ENCODE measurements at regions not wholly inside any gene's neighbourhood (a gene's known extent, or its start where the extent isn't known, plus 50 kb on each side); places are given as distances from the start of the nearest gene placed in this dataset.
A peak's percentile ranks its signal among the peaks of the same experiment; 100 is the strongest.
"Not testable (repeated sequence)": the region's sequence is repeated elsewhere in the genome, so short reads cannot be mapped to it uniquely, and the experiment has no call there.

DNA sequence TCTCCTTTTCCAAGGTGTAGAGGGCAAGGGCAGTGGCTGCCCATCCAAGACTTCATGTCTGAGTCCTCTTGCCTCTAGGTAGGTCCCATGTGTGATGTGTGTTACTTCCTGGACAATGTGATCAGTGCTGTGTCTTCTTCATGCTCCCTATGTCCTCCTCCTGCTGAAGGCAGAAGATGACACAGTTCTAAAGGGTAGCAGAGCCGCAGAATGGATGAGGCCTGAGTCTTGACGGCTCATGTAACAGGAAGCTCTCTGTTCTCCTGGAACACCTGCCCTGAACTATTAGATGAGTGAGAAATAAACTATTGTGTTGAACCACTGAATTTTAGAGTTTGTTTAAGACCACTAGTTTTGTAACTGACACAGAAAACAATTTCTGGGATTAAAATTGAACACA, 165.9 kb downstream of the NDFIP2 start:
- DNase-seq (no peak), ATAC-seq (no peak)
- intact Hi-C loops (cut with micrococcal nuclease) = no loop called here

DNA sequence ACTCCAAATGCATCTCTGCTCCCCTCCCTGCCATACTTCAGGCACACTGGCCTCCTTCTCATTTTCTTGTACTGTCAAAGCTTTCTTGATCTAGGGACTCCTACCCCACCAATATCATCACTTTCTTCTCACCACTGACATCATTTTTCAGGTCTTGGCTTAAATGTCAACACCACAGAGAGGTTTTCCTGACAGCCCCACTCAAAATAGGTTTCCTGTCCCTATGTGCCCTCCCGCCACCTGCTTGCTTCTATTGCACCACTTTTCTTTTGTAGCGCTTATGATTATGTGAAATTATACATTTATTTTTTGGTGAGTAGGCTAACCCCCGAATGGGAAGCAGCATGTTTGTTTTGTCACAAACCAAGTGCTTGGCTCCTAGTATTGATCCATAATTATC, 164.6 kb downstream of the NDFIP2 start:
- ATAC-seq = no peak
- DNase-seq = no peak
- intact Hi-C loops (cut with micrococcal nuclease) = no loop called here

DNA sequence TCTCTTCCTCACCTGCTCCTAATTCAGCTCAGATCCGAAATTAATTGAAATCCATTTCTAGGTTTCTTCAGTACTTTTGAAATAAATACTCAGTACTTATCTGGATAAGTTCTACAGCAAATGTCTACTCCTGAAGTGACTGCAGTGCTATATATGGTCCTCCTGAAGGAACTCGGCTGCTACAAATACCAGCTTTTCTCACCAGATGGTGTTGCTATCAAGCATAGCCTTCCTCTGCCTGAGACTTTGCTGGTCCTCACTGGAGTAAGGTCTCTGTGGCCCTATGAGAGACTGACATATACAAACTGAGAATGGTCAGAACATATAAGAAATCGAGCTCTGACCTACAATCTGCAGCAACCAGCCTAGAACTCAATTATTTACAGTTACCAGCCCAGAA, 161.6 kb downstream of the NDFIP2 start:
- ATAC-seq = peak; percentile 75
- intact Hi-C loops (cut with micrococcal nuclease) = no loop called here
- no peak for DNase-seq

DNA sequence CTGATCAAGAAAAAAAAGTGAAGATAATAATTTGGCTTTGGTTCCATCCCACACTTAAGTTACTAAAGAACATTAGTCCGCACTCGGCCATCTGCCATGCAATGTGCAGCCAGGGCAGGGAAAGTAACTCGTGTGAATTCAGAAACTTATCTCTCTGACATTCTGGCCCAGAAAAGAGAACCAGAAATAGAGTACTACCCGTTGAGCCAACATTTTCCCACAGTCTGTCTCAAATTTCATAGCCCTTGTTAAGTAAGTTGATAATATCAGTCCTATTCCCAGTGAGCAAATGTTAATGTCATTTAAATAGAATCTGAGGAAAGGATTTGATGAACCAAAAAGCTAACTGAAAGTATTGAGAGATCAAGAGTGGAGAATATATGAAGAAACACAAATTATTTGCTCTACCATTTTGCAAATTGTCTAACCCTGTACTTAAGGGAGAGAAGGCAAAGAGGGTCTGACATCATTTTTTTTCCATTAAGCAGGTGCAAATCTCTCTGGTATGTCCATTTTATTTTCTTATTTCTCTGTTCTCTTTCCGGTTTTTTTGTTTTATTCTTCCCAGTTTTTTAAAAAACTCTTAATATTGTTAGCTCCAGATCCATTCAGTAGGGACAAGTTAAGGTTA, 156.3 kb downstream of the NDFIP2 start:
- DNase-seq = peak; percentile 88
- peak; percentile 99 for ATAC-seq
- intact Hi-C loops (cut with micrococcal nuclease) = no loop called here

DNA sequence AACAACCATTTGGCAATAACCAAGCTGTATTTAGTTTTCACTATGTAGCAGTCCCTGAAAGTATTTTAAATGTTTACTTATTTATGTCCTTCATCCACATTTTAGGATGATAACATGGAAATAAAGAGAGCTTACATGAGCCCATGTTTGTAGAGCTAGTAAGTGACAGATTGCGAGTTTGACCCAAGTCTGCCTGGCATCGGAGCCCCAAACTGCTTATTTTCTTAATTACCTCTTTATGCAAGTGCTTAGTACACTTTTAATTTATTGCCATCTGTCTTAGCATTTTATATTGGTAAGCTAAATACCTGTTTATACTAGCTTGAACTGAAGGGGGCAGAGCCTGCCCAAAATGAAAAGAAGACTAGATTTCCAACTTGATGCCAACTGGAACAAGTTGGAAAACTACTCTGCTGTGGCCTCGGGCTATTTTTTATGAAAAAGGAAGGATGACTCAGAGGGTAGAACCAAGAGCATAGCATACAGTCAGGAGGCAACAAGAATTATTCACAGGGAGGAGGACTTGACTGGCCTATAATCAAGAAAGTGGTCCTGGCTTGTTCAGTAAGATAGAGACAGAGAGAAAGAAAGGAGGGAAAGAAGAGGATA, 150.2 kb downstream of the NDFIP2 start:
- DNase-seq (no peak), ATAC-seq (peak; percentile 89)
- intact Hi-C loops (cut with micrococcal nuclease) = loop anchor here (5.0 kb wide), 1 partner anchor 46 kb away; no protein-coding TSS in a partner anchor

DNA sequence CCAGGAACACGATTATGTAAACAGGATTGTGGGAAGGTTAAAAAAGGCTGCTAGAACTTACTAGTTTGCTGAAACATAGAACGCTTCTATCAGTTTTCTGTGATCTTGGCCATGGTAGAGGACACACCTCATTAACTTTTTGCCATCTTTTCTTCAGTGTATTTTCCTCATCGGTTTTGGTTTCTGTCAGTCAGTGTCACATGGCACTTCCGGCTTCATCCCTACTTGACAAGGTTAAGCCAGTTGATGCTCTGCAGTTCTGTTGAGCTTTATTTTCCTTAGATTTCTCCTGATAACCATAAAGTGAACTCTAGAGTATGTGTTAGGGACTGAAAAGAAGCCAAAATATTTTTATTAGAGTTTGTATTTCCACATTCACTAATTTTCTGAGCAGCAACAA, 147.5 kb downstream of the NDFIP2 start:
- intact Hi-C loops (cut with micrococcal nuclease) = no loop called here
- no peak for DNase-seq
- ATAC-seq = no peak

DNA sequence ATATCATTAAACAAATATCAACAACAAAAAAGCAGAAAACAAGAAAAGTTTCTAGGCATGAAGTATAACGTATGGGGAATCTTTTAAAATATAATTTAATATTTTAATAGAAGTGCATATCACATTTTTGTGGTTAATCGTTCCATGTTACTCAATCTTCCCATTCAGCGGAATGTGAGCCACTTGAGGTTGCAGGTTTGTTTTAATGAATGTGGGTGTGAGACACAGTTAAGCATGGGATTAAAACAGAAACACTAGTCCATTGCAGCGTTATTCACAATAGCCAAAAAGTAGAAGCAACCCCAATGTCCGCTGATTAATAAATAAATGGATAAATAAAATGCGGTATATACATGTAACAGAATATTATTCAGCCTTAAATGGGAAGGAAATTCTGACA, 146.0 kb downstream of the NDFIP2 start:
- no peak for ATAC-seq
- intact Hi-C loops (cut with micrococcal nuclease) = no loop called here
- DNase-seq = no peak

DNA sequence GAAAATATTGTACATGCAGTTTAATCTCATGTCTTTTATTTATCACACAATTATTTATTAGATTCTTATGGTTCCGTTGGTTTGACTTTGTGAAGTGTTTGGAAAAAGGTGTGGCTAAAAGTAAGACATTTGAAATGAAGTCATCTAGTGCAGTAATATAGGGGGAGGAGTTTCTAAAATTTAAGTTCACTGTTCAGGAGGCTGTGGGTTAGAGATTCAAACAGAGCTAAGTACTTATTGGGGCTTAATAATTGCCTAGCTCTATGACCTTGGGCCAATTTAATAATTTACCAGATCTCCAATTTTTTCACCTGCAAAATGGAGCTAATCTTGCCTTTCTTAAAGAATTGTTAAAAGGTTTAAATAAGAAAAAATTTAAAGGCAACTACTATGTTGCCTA, 144.6 kb downstream of the NDFIP2 start:
- no peak for DNase-seq
- ATAC-seq = no peak
- intact Hi-C loops (cut with micrococcal nuclease) = no loop called here

DNA sequence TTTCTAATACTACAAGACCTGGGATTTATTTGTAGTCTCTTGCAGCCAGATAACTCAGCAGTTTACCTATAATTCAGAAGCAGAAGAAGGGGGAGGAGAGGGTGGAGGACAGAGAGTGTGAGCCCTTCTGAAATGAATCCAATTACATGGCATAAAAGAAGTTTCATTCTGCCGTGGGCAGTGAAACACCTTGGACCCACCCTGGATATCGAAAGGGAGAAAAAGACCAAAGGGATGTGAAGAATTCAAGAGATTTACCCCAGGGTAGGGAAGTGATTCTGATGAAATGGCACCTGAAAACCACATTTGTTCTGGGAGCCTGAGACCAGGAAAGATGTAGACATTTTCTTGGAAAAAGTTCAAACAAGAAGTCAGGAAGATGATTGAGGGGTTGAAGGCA, 140.9 kb downstream of the NDFIP2 start:
- DNase-seq = no peak
- intact Hi-C loops (cut with micrococcal nuclease) = no loop called here

DNA sequence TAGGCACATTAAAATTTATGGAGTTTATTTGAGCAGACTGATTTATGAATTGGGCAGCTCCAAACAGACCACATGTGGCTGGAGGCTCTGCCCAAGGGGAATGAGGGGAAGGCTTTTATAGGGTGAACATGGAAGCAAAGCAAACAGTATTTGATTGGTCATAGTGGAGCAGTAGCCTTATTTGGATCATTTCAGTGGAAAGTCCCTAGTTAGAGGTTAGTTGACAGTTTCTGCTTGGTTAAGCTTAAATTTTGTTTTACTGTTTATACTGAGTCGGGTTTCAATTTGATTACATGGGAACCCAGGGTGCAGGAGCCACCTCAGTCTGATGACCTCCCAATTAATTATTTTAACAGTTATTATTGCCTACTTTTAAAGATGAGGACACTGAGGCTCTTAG, 140.5 kb downstream of the NDFIP2 start:
- ATAC-seq (no peak), DNase-seq (no peak)
- intact Hi-C loops (cut with micrococcal nuclease) = no loop called here

More for the DNA sequence above, 140.9 kb downstream of the NDFIP2 start:
- ATAC-seq = no peak

DNA sequence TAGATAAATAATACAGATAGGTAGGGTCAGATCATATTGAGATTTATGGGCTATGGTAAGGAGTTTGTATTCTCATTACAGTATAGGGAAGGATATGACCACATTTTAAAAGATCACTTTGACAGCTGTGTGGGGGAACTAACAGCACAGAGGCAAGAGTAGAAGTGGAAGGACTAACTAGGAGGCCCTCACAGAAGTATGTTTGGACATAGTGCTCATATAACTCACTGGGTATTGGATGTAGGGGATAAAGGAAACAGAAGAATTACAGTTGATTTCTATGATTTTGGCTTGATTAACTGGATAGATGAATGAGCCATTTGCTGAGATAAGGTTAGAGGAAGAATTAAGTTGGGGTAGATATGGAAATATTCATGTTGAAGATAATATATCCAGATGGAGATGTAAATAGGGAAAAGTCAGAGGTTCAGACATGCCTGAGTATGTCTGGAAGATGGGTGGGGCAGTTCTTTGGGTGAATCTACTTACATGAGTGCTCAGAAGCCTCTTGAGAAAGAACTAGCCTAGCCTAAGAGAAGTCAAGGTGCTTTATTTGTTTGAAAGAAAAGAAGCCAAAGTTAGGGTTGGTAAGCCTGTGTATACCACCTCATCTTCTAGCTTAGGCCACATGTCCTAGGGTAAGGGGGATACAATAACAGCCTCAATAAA, 133.4 kb downstream of the NDFIP2 start:
- ATAC-seq (no peak), DNase-seq (no peak)
- intact Hi-C loops (cut with micrococcal nuclease) = no loop called here

DNA sequence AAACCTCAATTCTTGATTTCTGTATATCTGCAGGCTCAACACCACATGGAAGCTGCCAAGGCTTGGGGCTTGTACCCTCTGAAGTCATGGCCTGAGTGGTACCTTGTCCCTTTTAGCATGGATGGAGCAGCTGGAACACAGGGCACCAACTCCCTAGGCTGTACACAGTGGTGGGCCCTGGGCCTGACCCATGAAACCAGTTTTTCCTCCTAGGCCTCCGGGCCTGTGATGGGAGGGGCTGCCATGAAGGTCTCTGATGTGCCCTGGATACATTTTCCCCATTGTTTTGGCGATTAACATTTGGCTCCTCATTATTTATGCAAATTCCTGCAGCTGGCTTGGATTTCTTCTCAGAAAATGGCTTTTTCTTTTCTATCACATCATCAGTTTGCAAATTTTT, 131.6 kb downstream of the NDFIP2 start:
- intact Hi-C loops (cut with micrococcal nuclease) = no loop called here
- DNase-seq = no peak
- no peak for ATAC-seq

DNA sequence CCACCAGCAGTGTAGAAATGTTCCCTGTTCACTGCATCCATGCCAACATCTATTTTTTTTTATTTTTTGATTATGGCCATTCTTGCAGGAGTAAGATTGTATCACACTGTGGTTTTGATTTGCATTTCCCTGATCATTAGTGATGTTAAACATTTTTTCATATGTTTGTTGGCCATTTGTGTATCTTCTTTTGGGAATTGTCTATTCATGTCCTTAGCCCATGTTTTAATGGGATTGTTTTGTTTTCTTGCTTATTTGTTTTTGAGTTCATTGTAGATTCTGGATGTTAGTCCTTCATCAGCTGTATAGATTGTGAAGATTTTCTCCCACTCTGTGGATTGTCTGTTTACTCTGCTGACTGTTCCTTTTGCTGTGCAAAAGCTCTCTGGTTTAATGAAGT, 126.9 kb downstream of the NDFIP2 start:
- intact Hi-C loops (cut with micrococcal nuclease); ATAC-seq; DNase-seq: not testable (repeated sequence)

All from left ventricle myocardium superior (tissue), 1 donor.